GM12865 (cell line): ENCODE measurements at regions not wholly inside any gene's neighbourhood (a gene's known extent, or its start where the extent isn't known, plus 50 kb on each side); places are given as distances from the start of the nearest gene placed in this dataset.

ENCODE experiments used
- DNase-seq: peaks from one replicate; pipeline ENCODE4 v3.0.0; 2010; ENCODE audit warnings: low read depth
- H3K4me3 ChIP-seq: 2 replicates; pipeline ENCODE4 v1.5.1; 2011; ENCODE audit warnings: mild to moderate bottlenecking, low read depth, low read length, control low read depth
- TF ChIP-seq, protein P1 (sequence below): IDR thresholded peaks from 2 replicates; pipeline ENCODE4 v1.5.1; 2011; ENCODE audit warnings: low read length, control low read depth, low read depth, inconsistent platforms; ENCODE audit not compliant: insufficient read depth; ENCODE audit errors: missing control alignments

DNA sequence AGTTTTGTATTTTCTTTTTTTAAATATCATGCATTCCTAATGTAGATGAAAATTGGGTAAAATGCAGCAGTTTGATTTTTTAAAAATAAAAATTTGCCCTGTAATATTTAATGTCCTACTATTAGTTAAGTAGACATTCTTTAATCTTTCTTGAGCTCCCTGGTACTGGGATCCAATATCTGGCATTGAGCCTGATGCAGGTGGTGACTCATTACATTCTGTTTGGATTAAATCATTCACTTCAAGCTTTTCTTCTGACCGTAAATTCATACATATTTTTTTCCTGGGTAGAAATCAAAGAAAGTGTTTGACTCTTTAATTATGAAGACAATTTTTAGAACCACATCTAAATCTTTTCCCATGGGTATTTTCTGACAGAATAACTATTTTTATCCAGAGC, 768.8 kb upstream of the SLC35B3 start:
- no peak for DNase-seq
- H3K4me3 ChIP-seq, result no peak overlapping the region
- TF ChIP-seq, protein P1, sequence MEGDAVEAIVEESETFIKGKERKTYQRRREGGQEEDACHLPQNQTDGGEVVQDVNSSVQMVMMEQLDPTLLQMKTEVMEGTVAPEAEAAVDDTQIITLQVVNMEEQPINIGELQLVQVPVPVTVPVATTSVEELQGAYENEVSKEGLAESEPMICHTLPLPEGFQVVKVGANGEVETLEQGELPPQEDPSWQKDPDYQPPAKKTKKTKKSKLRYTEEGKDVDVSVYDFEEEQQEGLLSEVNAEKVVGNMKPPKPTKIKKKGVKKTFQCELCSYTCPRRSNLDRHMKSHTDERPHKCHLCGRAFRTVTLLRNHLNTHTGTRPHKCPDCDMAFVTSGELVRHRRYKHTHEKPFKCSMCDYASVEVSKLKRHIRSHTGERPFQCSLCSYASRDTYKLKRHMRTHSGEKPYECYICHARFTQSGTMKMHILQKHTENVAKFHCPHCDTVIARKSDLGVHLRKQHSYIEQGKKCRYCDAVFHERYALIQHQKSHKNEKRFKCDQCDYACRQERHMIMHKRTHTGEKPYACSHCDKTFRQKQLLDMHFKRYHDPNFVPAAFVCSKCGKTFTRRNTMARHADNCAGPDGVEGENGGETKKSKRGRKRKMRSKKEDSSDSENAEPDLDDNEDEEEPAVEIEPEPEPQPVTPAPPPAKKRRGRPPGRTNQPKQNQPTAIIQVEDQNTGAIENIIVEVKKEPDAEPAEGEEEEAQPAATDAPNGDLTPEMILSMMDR, result no peak

DNA sequence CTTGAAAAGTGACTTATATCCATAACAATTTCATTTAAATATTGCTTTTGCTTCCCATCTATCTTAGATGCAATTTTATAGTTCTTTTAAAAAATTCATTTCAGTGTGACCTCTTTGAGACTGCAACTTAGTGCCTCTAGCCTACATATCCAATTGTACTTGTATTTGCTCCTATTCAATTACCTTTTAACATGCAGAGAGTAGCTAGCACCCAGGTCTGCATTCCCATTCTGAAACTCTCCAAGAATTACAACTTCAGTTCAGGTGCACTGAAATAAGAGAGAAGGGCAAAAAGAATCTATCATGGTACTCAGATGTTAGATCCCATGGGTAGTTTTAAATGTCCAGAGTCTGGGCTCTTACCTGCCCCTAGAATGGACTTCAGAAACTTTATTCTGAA, 765.4 kb upstream of the SLC35B3 start:
- no peak overlapping the region for H3K4me3 ChIP-seq
- no peak for DNase-seq
- TF ChIP-seq, protein P1, result no peak

DNA sequence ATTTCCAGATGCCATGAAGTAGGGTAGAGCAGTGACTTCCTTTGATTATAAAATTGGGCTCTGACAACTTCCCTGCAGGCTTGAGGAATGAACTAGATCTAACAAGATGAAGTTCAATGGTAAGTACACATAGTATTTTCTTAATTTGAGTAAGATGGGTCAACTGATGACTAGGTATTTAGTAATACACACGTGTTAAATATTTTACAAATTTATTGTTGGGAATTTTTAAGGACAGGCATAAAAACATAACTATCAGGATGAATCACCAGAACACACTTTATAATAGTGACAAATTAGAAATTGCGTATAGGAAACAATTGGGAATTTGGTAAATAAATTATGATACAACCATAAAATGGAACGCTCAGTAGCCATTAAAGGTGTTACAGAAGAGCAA, 762.4 kb upstream of the SLC35B3 start:
- DNase-seq, result no peak
- H3K4me3 ChIP-seq, result no peak overlapping the region
- TF ChIP-seq, protein P1, result no peak

DNA sequence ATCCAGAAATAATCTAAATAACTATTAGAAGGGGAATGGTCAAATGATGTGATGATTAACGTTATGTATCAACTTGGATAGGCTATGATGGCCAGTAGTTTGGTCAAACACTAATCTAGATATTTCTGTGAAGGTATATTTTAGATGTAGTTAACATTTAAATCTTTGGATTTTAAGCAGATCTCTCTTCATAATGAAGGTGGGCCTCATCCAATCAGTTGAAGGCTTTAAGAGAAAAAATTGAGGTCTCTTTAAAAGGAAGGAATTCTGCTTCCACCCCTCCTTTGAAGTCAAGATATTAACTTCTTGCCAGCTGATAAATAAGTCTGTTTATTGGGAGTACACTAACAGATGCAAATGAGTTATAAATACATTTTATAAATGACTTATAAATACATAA, 760.0 kb upstream of the SLC35B3 start:
- TF ChIP-seq, protein P1, result no peak
- no peak for DNase-seq

DNA sequence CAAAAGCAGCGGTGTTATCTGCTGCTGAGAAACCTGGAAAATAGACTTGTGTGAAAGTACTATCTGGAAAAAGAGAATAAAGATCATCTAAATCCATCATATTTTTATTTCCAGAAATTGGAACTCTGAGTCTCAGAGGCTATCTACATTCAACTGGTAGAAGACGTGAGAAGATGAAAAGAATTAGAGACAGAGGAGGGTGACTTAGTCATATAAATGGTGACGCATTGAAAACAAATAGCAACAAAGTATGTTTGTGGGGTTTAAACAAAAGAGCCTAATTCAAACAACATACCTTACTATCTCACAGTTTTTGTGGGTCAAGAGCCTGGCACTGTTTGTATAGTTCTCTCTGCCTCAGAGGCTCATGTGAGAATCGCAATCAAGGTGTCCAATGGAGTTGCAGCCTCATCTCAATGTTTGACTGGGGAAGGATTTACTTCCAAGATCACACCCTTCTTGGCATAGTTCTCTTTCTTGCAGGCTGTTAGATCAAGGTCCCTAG, 757.1 kb upstream of the SLC35B3 start:
- no peak overlapping the region for H3K4me3 ChIP-seq
- DNase-seq, result no peak
- TF ChIP-seq, protein P1, result no peak

More for the DNA sequence above, 760.0 kb upstream of the SLC35B3 start:
- no peak overlapping the region for H3K4me3 ChIP-seq

DNA sequence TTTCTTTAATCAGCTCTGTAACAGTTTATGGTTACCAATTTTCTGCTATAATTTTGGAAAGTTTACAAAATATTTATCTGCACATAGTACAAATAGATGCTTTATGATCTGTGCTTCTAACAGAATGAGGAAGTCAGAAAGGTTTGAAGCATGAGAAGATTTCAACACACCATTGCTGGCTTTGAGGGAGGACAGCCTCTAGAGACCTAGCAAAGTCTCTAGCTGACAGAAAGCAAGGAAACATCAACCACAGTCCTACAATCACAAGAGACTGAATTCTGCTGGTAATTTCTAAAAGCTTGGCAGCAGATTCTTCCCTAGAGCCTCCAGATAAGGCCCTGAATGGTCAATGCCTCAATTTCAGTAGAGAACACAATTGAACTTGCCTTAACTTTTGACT, 750.8 kb upstream of the SLC35B3 start:
- H3K4me3 ChIP-seq, result no peak overlapping the region
- DNase-seq, result no peak
- TF ChIP-seq, protein P1, result no peak

DNA sequence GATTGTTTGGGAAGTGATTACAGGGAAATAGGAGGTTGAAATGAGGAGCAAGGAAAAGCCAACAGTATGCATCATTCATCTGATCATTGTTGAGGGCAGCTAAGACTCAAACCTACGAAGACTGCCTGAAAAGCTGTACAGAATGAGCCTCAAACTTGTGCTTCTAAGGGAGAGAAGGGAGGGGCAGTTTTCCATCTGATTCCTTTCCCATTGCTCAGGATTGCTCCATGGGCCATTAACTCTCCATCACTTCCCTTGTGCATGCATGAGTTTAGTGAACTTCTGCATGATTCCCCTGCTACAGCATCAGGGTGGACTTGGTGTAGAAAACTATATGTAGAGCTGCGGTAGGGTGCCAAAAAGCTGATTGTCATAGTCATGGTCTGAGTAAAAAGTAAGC, 742.7 kb upstream of the SLC35B3 start:
- no peak for DNase-seq
- TF ChIP-seq, protein P1, result no peak
- no peak overlapping the region for H3K4me3 ChIP-seq
